HUES48 (cell line): ENCODE measurements at regions not wholly inside any gene's neighbourhood (a gene's known extent, or its start where the extent isn't known, plus 50 kb on each side); places are given as distances from the start of the nearest gene placed in this dataset.
A peak's percentile ranks its signal among the peaks of the same experiment; 100 is the strongest.

Experiments
- H3K27ac ChIP-seq: one replicate; pipeline ENCODE4 v1.7.0; 2013; ENCODE audit warnings: low read depth, low read length, inconsistent platforms
- H3K27me3 ChIP-seq: 2 replicates; pipeline ENCODE4 v1.6.1; 2013; ENCODE audit warnings: mild to moderate bottlenecking, low read length; ENCODE audit not compliant: control insufficient read depth, insufficient read depth
- H3K36me3 ChIP-seq: 2 replicates; pipeline ENCODE4 v1.6.1; 2013; ENCODE audit warnings: low read length; ENCODE audit not compliant: control insufficient read depth, insufficient read depth
- H3K4me1 ChIP-seq: 2 replicates; pipeline ENCODE4 v1.6.1; 2013; ENCODE audit warnings: mild to moderate bottlenecking, low read length; ENCODE audit not compliant: control insufficient read depth, insufficient read depth
- H3K4me3 ChIP-seq: 2 replicates; pipeline ENCODE4 v1.5.1; 2013; ENCODE audit warnings: mild to moderate bottlenecking, low read depth, low read length
- H3K9ac ChIP-seq: 2 replicates; pipeline ENCODE4 v1.6.1; 2013; ENCODE audit warnings: mild to moderate bottlenecking, low read depth, low read length, moderate library complexity
- H3K9me3 ChIP-seq: 2 replicates; pipeline ENCODE4 v1.6.1; 2013; ENCODE audit warnings: low read length; ENCODE audit not compliant: control insufficient read depth, insufficient read depth

DNA sequence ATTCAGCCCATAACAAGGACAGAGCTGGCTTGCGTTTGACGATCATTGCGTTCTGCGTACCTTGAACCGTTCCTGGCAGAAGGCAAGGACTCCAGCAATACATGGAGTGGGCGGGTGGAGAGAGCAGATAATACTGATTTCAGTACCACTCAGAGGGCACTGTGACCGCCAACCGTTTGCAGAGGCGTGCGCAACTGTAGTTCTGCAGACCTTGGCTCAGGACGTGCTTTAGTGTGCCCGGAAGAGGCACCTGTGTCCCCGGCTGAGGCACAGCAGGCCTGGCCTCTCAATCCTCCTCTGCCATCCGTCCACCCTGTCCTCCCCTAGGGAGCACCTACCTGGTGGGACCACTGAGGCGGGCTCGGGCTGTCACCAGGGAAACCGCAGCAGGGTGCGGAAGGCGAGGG, 117.6 kb upstream of the USP29 start:
- Histone ChIP-seq H3K4me1 (no peaks in the 10 kb centered on the region), H3K9ac (no peak overlapping the region), H3K27ac (no peak overlapping the region), H3K27me3 (no peaks in the 10 kb centered on the region), H3K9me3 (peaks cover 78% of the 10 kb centered on the region), H3K36me3 (no peaks in the 10 kb centered on the region), H3K4me3 (no peak overlapping the region)

DNA sequence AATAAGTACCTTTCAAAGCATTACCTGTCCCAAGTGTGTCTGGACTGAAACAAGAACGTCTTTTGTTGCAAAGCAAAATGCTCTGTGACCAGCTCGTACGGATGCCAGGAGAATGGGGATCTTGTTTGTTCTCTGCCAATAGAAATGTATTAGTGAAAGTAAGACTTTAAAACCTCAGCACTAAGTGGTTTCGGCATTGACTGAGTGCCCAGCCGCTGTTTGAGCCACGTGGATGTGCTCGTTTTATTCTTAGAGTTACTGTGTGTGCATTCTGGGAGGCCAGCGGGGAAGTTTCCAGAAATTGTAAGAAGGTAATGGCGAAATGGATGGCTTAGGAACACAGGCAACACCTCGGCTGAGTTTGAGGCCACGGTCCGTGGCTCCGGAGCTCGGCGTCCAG, 117.1 kb upstream of the USP29 start:
- Histone ChIP-seq H3K27me3 (no peaks in the 10 kb centered on the region), H3K9ac (no peak overlapping the region), H3K4me1 (no peaks in the 10 kb centered on the region), H3K9me3 (peaks cover 80% of the 10 kb centered on the region), H3K4me3 (no peak overlapping the region; the same call in 1 of the 2 replicates), H3K36me3 (no peaks in the 10 kb centered on the region), H3K27ac (no peak overlapping the region)

DNA sequence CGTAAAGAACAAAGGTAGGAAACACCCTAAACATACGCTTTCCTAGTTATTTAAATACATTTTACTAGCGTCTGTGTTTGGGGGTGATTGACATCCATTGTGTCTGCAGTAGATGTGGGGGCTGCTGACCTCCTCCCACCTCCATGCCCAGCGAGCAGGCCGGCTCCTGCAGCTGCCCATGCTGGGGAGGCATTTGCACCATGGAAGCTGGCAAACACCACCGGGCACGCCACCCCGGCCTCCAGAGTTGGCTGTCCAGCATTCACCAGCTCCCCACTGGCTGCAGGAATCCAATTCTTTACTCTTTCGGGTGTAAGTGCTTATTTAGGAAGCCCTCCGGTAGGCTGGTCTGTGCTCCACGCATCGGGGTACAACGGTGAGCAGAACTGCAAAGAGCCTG, 115.4 kb upstream of the USP29 start:
- Histone ChIP-seq H3K9ac (no peak overlapping the region), H3K27me3 (no peaks in the 10 kb centered on the region), H3K4me3 (no peak overlapping the region), H3K27ac (no peak overlapping the region), H3K4me1 (no peaks in the 10 kb centered on the region), H3K9me3 (peaks cover 79% of the 10 kb centered on the region), H3K36me3 (no peaks in the 10 kb centered on the region)

DNA sequence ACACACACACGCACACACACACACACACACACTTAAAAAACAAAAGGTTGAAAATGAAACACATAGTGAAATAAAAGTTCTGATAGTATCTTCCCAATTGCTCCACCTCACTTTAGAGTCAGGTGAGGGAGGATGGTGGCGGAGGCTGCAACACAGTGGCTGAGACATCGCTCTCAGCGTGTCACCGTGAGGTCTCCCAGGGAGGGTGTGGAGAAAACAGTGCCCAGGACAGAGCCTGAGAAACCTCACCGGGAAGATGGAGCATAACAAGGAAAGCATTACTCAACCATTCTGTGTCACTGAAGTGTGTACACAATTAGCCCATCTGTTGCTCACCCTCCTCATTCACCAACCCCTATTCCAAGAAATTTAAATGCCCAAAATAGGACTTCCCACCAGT, 111.4 kb upstream of the USP29 start:
- Histone ChIP-seq H3K36me3 (no peaks in the 10 kb centered on the region), H3K4me3 (no peak overlapping the region), H3K27me3 (no peaks in the 10 kb centered on the region), H3K4me1 (no peaks in the 10 kb centered on the region), H3K9ac (no peak overlapping the region), H3K27ac (no peak overlapping the region), H3K9me3 (peaks cover 73% of the 10 kb centered on the region)

DNA sequence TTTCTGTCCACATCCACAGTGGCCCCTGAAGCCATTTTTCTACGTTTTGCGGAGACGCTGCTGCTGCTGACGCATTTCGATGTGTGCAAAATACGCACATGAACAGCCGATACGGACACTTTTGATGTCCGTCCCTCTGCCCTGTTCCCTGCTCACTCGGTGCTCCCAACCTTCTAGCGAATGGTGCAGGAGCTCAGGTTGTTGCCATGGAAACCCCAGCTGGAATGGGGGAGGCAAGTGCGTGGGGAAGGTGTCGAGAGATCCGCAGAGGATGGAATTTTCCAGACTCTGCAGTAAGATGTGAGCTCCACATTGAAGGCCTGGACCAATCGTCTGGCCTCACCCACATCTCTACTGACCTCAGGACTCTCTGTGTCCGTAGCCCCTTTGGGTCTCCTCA, 109.2 kb upstream of the USP29 start:
- Histone ChIP-seq H3K27me3 (no peaks in the 10 kb centered on the region), H3K4me1 (no peaks in the 10 kb centered on the region), H3K27ac (no peak overlapping the region), H3K36me3 (no peaks in the 10 kb centered on the region), H3K9ac (no peak overlapping the region), H3K9me3 (peaks cover 80% of the 10 kb centered on the region), H3K4me3 (no peak overlapping the region)

DNA sequence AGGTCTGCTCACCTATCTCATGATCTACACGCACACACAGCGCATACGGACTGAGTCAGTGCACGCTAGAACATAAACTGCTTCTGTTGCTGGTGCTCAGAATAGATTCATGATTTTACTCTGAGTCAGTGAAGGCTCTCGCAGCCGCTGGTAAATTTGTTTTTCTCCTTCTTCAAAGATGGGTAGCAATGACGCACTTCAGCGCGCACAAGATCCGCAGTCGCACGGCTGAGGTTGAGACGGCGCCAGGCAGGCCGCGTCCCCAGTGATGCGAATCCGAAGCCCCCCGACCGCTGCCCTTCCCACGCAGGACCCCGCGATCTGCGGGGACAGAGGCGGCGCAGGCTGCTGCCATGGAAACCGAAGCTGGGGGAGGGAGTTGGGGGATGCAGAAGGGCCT, 103.7 kb upstream of the USP29 start:
- Histone ChIP-seq H3K27ac (no peak overlapping the region), H3K4me3 (no peak overlapping the region), H3K27me3 (no peaks in the 10 kb centered on the region), H3K9me3 (peaks cover 75% of the 10 kb centered on the region), H3K9ac (no peak overlapping the region), H3K36me3 (no peaks in the 10 kb centered on the region), H3K4me1 (no peaks in the 10 kb centered on the region)

DNA sequence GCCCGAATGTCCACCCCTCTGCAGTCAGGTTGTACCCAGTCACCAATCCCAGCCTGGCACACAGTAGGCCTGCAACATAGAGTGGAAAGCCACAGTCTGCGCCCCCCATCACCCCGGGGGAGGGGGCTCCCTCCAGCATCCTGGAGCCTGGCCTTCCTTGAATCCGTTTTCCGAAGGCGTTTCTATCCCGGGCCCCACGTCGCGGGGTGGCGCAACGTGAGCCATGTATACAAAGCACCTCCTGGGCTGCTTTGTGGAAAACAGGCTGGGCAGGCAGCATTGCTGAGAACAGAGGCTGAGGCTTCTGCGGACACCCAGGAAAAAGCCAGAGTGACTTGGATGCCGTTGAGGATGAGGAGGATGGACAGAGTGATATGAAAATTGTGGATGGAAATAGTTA, 103.3 kb upstream of the USP29 start:
- Histone ChIP-seq H3K9me3 (peaks cover 79% of the 10 kb centered on the region), H3K9ac (no peak overlapping the region), H3K27ac (no peak overlapping the region), H3K27me3 (no peaks in the 10 kb centered on the region), H3K4me1 (no peaks in the 10 kb centered on the region), H3K36me3 (no peaks in the 10 kb centered on the region), H3K4me3 (no peak overlapping the region)

DNA sequence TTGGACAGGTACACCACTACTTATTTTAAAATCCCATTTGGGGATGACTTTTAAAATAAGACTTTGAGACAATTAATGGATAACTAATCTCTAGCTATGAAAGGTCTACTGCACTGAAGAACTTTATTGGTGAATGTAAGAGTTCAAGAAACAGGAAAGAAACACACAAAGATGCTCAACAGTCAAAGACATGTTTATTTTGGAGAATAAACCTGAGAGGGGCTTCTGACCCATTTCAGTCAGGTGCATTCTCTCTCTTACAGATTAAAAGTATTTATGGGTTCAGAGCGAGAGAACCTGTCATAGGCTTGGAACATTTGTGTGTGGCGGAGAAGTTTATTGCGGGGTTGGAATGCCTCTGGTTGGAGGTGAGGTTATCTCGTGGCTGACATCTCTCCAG, 94.3 kb upstream of the USP29 start:
- no peak overlapping the region for H3K4me3 ChIP-seq
- H3K27me3 ChIP-seq, result no peaks in the 10 kb centered on the region
- H3K27ac ChIP-seq, result no peak overlapping the region
- H3K9ac ChIP-seq, result no peak overlapping the region
- no peaks in the 10 kb centered on the region for H3K4me1 ChIP-seq
- H3K9me3 ChIP-seq, result peaks cover 96% of the 10 kb centered on the region
- H3K36me3 ChIP-seq, result no peaks in the 10 kb centered on the region

DNA sequence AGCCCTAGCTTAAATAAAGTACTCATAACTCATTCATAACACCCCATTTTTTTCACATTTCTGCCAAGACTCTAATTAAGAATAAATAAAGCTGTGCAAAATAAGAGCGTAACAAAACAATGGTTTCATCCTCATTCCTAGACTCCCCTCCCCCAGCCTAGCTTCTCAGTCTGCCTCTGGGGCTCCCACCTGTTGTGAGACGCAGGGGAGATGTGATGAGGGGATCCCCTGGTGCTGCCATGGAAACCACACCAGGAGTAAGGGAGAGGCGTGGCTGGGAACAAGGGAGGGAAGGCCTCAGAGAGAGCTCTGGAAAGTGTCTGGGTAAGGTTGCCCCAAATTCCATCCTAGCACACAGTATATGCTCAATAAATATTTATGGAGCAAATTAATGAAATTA, 93.3 kb upstream of the USP29 start:
- Histone ChIP-seq H3K27me3 (no peaks in the 10 kb centered on the region), H3K9ac (no peak overlapping the region), H3K4me1 (no peaks in the 10 kb centered on the region), H3K36me3 (no peaks in the 10 kb centered on the region), H3K9me3 (peaks cover 98% of the 10 kb centered on the region), H3K27ac (no peak overlapping the region), H3K4me3 (no peak overlapping the region)

DNA sequence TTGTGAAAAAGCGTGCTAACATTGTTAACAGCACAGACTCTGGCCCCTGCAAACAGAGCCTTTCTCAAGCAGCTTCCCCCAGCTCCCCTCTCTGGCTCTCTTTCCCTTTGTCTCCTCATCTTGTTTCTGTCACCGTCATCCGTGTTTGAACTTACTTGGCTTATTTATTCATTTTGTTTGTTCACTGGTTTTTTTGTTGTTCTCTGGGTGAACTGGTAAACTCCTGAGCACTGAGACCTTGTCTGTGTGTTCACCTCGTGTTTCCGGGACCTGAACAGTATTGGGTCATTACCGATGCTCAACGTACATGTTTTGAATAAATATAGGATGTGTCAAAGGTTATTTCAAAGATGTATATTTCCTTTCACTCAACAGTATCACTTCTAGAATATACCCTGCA, 92.4 kb upstream of the USP29 start:
- Histone ChIP-seq H3K27ac (no peak overlapping the region), H3K4me3 (peak overlapping the region; percentile 13; the same call in 1 of the 2 replicates), H3K9ac (no peak overlapping the region), H3K27me3 (no peaks in the 10 kb centered on the region), H3K4me1 (no peaks in the 10 kb centered on the region), H3K9me3 (peaks cover 95% of the 10 kb centered on the region), H3K36me3 (no peaks in the 10 kb centered on the region)

DNA sequence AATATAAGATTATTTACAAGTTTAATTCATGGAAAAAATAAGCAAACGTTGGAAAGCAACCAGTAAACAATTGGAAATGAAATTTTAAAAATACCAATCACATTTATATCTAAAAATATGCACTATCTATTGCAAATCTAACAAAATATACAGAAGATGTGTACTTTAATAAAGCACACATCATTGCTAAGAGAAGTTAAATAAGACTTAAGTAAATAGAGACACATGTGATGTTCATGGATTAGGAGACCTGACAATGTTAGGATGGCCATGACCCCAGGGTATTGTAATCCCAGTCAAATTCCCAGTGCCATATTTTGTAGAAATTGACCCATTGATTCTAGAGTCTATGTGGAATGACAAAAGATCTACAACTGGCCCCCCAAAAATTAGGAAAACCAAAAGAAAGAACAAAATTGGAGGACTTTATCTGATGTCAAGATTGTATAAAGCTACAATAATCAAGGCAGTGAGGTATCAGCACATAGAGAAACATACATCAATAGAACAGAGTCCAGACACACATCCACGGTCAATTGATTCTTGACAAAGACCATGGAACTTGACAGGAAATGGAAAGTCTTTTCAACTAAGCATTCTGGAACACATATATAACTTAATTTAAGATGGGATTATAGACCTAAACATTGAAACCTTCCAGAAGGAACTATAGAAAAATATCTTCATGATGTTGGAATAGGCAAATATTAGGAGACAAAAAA, 90.8 kb upstream of the USP29 start:
- no peak overlapping the region; the same call in 1 of the 2 replicates for H3K4me3 ChIP-seq
- H3K27ac ChIP-seq, result no peak overlapping the region
- H3K27me3 ChIP-seq, result no peaks in the 10 kb centered on the region
- no peak overlapping the region for H3K9ac ChIP-seq
- no peaks in the 10 kb centered on the region for H3K36me3 ChIP-seq
- peaks cover 94% of the 10 kb centered on the region for H3K9me3 ChIP-seq
- H3K4me1 ChIP-seq, result no peaks in the 10 kb centered on the region
